Stimulated activated naive B cell treated with anti-CD40 and anti-IgM and Interleukin-4, amounts not matched to agents 10 μg/mL and 1 μg/mL and 100 μg/mL, for 72 hours (primary cell): ENCODE measurements at regions not wholly inside any gene's neighbourhood (a gene's known extent, or its start where the extent isn't known, plus 50 kb on each side); places are given as distances from the start of the nearest gene placed in this dataset.
"Not testable (repeated sequence)": the region's sequence is repeated elsewhere in the genome, so short reads cannot be mapped to it uniquely, and the experiment has no call there.

ENCODE experiments used
- ATAC-seq, 2 donors: fragments of 150-1000 bp; cut with Tn5 transposase; replicated peaks; 2 replicates each; pipeline ENCODE4 v1.10.0; 2021; ENCODE audit warnings: moderate library complexity in 1 of 2
- DNase-seq: peaks from one replicate; pipeline ENCODE4 v3.0.0; 2021
- H3K27ac Mint-ChIP-seq: one replicate; pipeline ENCODE4 v1.8.0; 2022; ENCODE audit warnings: mild to moderate bottlenecking, mixed read lengths
- H3K27me3 Mint-ChIP-seq, 2 donors: one replicate each; pipeline ENCODE4 v1.8.0; 2022; ENCODE audit warnings: mixed read lengths in 2 of 2
- H3K36me3 Mint-ChIP-seq, 2 donors: one replicate each; pipeline ENCODE4 v1.8.0; 2022; ENCODE audit warnings: mixed read lengths in 2 of 2, mild to moderate bottlenecking in 1 of 2
- H3K4me1 Mint-ChIP-seq, 2 donors: one replicate each; pipeline ENCODE4 v1.8.0; 2022; ENCODE audit warnings: mixed read lengths in 2 of 2, mild to moderate bottlenecking in 1 of 2
- H3K4me3 Mint-ChIP-seq, 2 donors: one replicate each; pipeline ENCODE4 v1.8.0; 2022; ENCODE audit warnings: mild to moderate bottlenecking in 2 of 2, mixed read lengths in 2 of 2, moderate library complexity in 1 of 2
- H3K9me3 Mint-ChIP-seq, 2 donors: one replicate each; pipeline ENCODE4 v1.8.0; 2022; ENCODE audit warnings: mixed read lengths in 2 of 2, mild to moderate bottlenecking in 1 of 2

- DNase-seq (no peak), ATAC-seq (no peak)
- Mint-ChIP-seq H3K27me3 (peaks cover 70 to 79% of the 10 kb centered on the region in 2 donors), H3K4me3 (no peak overlapping the region), H3K36me3 (no peaks in the 10 kb centered on the region), H3K9me3 (peaks cover 2 to 4% of the 10 kb centered on the region in 2 donors), H3K4me1 (peaks cover 5 to 14% of the 10 kb centered on the region in 2 donors), H3K27ac (no peak overlapping the region)
Measured at GRCh38 chr11:69914286-69915150, 95.3 kb upstream of the FGF3 start.

- H3K36me3 Mint-ChIP-seq = no peaks in the 10 kb centered on the region
- DNase-seq (no peak), ATAC-seq (no peak)
- peaks cover 3 to 14% of the 10 kb centered on the region in 2 donors for H3K4me1 Mint-ChIP-seq
- H3K27ac Mint-ChIP-seq = no peak overlapping the region
- H3K27me3 Mint-ChIP-seq = peaks cover 69 to 78% of the 10 kb centered on the region in 2 donors
- no peak overlapping the region for H3K4me3 Mint-ChIP-seq
- peaks cover 2 to 4% of the 10 kb centered on the region in 2 donors for H3K9me3 Mint-ChIP-seq
Measured at GRCh38 chr11:69915151-69915500, 95.9 kb upstream of the FGF3 start.

GRCh38 chr11:69915501-69916250, 96.5 kb upstream of the FGF3 start:
- ATAC-seq (peak in 1 of 2 donors; percentile 29), DNase-seq (no peak)
- Mint-ChIP-seq H3K27me3 (peaks cover 64 to 77% of the 10 kb centered on the region in 2 donors), H3K36me3 (no peaks in the 10 kb centered on the region), H3K9me3 (peaks cover 2 to 4% of the 10 kb centered on the region in 2 donors), H3K27ac (no peak overlapping the region), H3K4me1 (peaks cover 3 to 14% of the 10 kb centered on the region in 2 donors), H3K4me3 (no peak overlapping the region)

GRCh38 chr11:69916251-69916649, 97.0 kb upstream of the FGF3 start:
- H3K9me3 Mint-ChIP-seq, DNase-seq, ATAC-seq, H3K27ac Mint-ChIP-seq, H3K4me3 Mint-ChIP-seq, H3K36me3 Mint-ChIP-seq: not testable (repeated sequence)
- peaks cover 3 to 14% of the 10 kb centered on the region in 2 donors for H3K4me1 Mint-ChIP-seq
- H3K27me3 Mint-ChIP-seq = peaks cover 58 to 71% of the 10 kb centered on the region in 2 donors

GRCh38 chr11:69916806-69917387, 97.7 kb upstream of the FGF3 start:
- H3K36me3 Mint-ChIP-seq = no peaks in the 10 kb centered on the region
- DNase-seq (no peak), ATAC-seq (no peak)
- H3K27me3 Mint-ChIP-seq = peaks cover 56 to 70% of the 10 kb centered on the region in 2 donors
- H3K9me3 Mint-ChIP-seq = peaks cover 2 to 4% of the 10 kb centered on the region in 2 donors
- peaks cover 3 to 14% of the 10 kb centered on the region in 2 donors for H3K4me1 Mint-ChIP-seq
- H3K27ac Mint-ChIP-seq = no peak overlapping the region
- no peak overlapping the region for H3K4me3 Mint-ChIP-seq

GRCh38 chr11:69917529-69917928, 98.3 kb upstream of the FGF3 start:
- H3K27ac Mint-ChIP-seq = no peak overlapping the region
- DNase-seq (no peak), ATAC-seq (no peak)
- H3K4me1 Mint-ChIP-seq = peaks cover 3 to 14% of the 10 kb centered on the region in 2 donors
- H3K9me3 Mint-ChIP-seq = peaks cover 2 to 4% of the 10 kb centered on the region in 2 donors
- H3K4me3 Mint-ChIP-seq = no peak overlapping the region
- no peaks in the 10 kb centered on the region for H3K36me3 Mint-ChIP-seq
- peaks cover 56 to 70% of the 10 kb centered on the region in 2 donors for H3K27me3 Mint-ChIP-seq

- ATAC-seq = no peak
- H3K27ac Mint-ChIP-seq = no peak overlapping the region
- peaks cover 0 to 9% of the 10 kb centered on the region in 2 donors for H3K4me1 Mint-ChIP-seq
- peaks cover 2 to 4% of the 10 kb centered on the region in 2 donors for H3K9me3 Mint-ChIP-seq
- H3K4me3 Mint-ChIP-seq = no peak overlapping the region
- DNase-seq = no peak
- H3K27me3 Mint-ChIP-seq = peaks cover 60 to 70% of the 10 kb centered on the region in 2 donors
- H3K36me3 Mint-ChIP-seq = no peaks in the 10 kb centered on the region
Measured at GRCh38 chr11:69918231-69918937, 99.2 kb upstream of the FGF3 start.

GRCh38 chr11:69918938-69919650, 99.9 kb upstream of the FGF3 start:
- peaks cover 0 to 9% of the 10 kb centered on the region in 2 donors for H3K4me1 Mint-ChIP-seq

GRCh38 chr11:69919659-69920344, 100.6 kb upstream of the FGF3 start:
- DNase-seq (no peak), ATAC-seq (no peak)
- H3K27ac Mint-ChIP-seq = no peak overlapping the region
- H3K4me3 Mint-ChIP-seq = no peak overlapping the region
- H3K4me1 Mint-ChIP-seq = peaks cover 0 to 9% of the 10 kb centered on the region in 2 donors
- peaks cover 2 to 4% of the 10 kb centered on the region in 2 donors for H3K9me3 Mint-ChIP-seq
- no peaks in the 10 kb centered on the region for H3K36me3 Mint-ChIP-seq
- peaks cover 72 to 76% of the 10 kb centered on the region in 2 donors for H3K27me3 Mint-ChIP-seq

More at GRCh38 chr11:69918938-69919650, 99.9 kb upstream of the FGF3 start:
- Mint-ChIP-seq H3K27ac (peak overlapping the region; percentile 62), H3K4me3 (no peak overlapping the region), H3K27me3 (peaks cover 66 to 76% of the 10 kb centered on the region in 2 donors), H3K9me3 (peaks cover 2 to 4% of the 10 kb centered on the region in 2 donors), H3K36me3 (no peaks in the 10 kb centered on the region)
- DNase-seq (peak; percentile 36), ATAC-seq (peak; percentile 78 to 82)

- H3K4me1 Mint-ChIP-seq = peaks cover 3 to 8% of the 10 kb centered on the region in 2 donors
- no peak overlapping the region for H3K27ac Mint-ChIP-seq
- H3K27me3 Mint-ChIP-seq = peaks cover 72 to 76% of the 10 kb centered on the region in 2 donors
- ATAC-seq (no peak), DNase-seq (no peak)
- peaks cover 2 to 4% of the 10 kb centered on the region in 2 donors for H3K9me3 Mint-ChIP-seq
- H3K4me3 Mint-ChIP-seq = no peak overlapping the region
- H3K36me3 Mint-ChIP-seq = no peaks in the 10 kb centered on the region
Measured at GRCh38 chr11:69920345-69921127, 101.3 kb upstream of the FGF3 start.

- Mint-ChIP-seq H3K4me1 (peaks cover 7 to 13% of the 10 kb centered on the region in 2 donors), H3K36me3 (no peaks in the 10 kb centered on the region), H3K27me3 (peaks cover 75 to 78% of the 10 kb centered on the region in 2 donors), H3K27ac (no peak overlapping the region), H3K4me3 (no peak overlapping the region), H3K9me3 (peaks cover 2 to 4% of the 10 kb centered on the region in 2 donors)
- ATAC-seq (no peak), DNase-seq (no peak)
Measured at GRCh38 chr11:69921128-69922014, 102.2 kb upstream of the FGF3 start.
